ENCODE measurements at regions not wholly inside any gene's neighbourhood (a gene's known extent, or its start where the extent isn't known, plus 50 kb on each side); places are given as distances from the start of the nearest gene placed in this dataset.

- TF ChIP-seq CTCF (conservative IDR thresholded peaks at IDR 0.05 in 1 of 2, IDR thresholded peaks at IDR 0.05 in 1 of 2; ENCODE audit: low read depth in 1 of 2, low read length in 2 of 2) (no peak), EZH2 (IDR thresholded peaks at IDR 0.05; ENCODE audit: low read length, missing control alignments) (no peak)
Measured at GRCh38 chr18:26741758-26742157, 123.7 kb downstream of the AQP4 start.

All from fibroblast of lung (primary cell).